NB4 (cell line): ENCODE measurements at regions not wholly inside any gene's neighbourhood (a gene's known extent, or its start where the extent isn't known, plus 50 kb on each side); places are given as distances from the start of the nearest gene placed in this dataset.

Source experiments
- DNase-seq: peaks from one replicate; pipeline ENCODE4 v3.0.0; 2010; ENCODE audit warnings: low read depth
- H3K4me3 ChIP-seq: one replicate; pipeline ENCODE4 v1.5.1; 2011; ENCODE audit warnings: mild to moderate bottlenecking, low read depth, low read length, moderate library complexity
- MYC ChIP-seq: IDR thresholded peaks from 2 replicates; pipeline ENCODE4 v1.6.1; 2011; ENCODE audit warnings: low read depth, low read length
- POLR2A ChIP-seq: IDR thresholded peaks from 2 replicates; pipeline ENCODE4 v1.6.1; 2011; ENCODE audit warnings: mild to moderate bottlenecking; ENCODE audit not compliant: insufficient read length; ENCODE audit errors: extremely low read depth
- TF ChIP-seq, protein P1 (sequence below): IDR thresholded peaks from one replicate; pipeline ENCODE4 v1.5.1; 2012; ENCODE audit warnings: low read depth, low read length
- TF ChIP-seq, protein P2 (sequence below): IDR thresholded peaks from 2 replicates; pipeline ENCODE4 v1.6.1; 2011; ENCODE audit warnings: low read depth, low read length

DNA sequence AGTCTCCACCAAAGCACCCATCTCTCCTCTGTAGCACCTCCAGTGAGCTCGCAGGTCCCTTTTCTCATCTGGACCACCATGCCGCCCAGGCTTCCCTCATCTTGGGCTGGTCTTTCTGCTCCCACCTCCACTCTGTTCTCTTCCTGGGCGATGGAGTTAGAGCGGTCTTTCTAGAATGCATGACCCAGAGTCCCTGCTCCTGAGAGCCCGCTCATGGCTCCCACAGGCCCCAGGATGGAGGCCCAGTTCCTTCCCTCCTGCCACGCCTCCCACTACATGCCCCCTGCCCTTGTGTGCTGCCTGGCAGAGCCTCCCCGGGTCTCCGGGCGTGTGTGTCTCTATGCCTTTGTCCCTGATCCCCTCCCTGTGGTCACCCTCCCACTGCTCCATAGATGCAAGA is 100.7 kb upstream of the RTL1 start:
- no peak for DNase-seq
- H3K4me3 ChIP-seq, result no peak overlapping the region
- TF ChIP-seq, protein P1, sequence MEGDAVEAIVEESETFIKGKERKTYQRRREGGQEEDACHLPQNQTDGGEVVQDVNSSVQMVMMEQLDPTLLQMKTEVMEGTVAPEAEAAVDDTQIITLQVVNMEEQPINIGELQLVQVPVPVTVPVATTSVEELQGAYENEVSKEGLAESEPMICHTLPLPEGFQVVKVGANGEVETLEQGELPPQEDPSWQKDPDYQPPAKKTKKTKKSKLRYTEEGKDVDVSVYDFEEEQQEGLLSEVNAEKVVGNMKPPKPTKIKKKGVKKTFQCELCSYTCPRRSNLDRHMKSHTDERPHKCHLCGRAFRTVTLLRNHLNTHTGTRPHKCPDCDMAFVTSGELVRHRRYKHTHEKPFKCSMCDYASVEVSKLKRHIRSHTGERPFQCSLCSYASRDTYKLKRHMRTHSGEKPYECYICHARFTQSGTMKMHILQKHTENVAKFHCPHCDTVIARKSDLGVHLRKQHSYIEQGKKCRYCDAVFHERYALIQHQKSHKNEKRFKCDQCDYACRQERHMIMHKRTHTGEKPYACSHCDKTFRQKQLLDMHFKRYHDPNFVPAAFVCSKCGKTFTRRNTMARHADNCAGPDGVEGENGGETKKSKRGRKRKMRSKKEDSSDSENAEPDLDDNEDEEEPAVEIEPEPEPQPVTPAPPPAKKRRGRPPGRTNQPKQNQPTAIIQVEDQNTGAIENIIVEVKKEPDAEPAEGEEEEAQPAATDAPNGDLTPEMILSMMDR, result no peak
- TF ChIP-seq, protein P2, sequence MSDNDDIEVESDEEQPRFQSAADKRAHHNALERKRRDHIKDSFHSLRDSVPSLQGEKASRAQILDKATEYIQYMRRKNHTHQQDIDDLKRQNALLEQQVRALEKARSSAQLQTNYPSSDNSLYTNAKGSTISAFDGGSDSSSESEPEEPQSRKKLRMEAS, result no peak
- TF ChIP-seq POLR2A (no peak), MYC (no peak)

DNA sequence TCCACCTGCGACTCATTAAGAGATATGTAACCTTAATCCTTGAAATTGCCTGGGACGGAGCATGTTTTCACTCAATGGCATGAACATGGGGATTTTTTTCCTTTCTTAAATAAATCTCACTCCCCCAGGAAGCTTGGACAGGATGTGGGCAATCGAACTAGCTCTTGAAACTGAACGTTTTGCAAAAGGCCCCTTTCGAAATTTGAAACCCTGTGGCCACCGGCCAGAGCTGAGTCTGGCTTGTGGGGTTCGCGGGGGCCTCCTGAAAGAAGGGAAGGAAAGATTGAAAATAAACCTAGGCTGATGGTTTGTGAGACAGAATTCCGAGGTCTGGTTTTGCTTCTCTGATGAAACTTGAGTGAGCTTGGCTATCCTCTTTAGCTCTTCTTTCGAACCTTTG is 101.4 kb upstream of the RTL1 start:
- DNase-seq, result peak; percentile 62
- TF ChIP-seq, protein P2, result no peak
- TF ChIP-seq POLR2A (no peak), MYC (no peak)
- TF ChIP-seq, protein P1, result no peak
- no peak overlapping the region for H3K4me3 ChIP-seq

DNA sequence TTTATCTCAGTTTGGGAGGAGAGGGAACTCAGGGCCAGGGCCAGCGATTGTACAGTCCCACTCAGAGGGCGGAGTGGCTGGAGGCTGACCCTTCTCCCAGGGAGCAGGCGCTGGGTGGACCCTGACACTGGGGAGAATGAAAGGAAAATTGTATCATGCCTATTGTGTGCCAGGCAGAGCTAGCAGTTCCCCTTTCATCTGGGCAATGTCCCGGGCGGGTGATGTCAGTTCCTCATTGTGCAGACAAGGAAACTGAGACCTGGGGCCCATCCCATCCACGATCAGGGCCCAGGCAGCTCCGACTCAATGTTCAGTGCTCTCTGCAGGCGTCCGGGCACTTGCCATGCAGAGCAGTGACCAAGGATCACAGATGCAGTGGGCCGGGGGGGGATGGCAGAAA is 101.9 kb upstream of the RTL1 start:
- peak; percentile 42 for DNase-seq
- H3K4me3 ChIP-seq, result no peak overlapping the region
- TF ChIP-seq, protein P1, result no peak

DNA sequence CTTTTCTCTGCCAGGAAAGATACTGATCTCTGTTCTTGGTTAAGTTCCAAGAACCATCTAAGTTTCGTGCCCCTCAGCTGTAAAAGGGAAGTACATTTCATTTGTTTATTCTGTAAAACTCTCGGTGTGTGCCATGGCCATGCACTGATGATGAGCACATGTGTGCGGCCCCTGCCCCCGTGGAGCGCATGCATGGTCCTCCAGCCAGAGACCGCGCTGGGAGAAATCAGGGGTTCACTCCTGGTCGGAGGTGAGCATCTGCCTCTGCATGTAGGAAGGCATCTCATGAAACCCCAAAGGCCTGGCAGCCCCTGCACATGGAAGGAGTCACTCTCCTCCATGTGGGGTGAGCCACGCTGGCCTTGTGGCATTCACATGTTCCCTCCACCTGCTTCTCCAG is 102.5 kb upstream of the RTL1 start:
- TF ChIP-seq, protein P2, result peak; percentile 69
- TF ChIP-seq POLR2A (no peak), MYC (peak; percentile 56; the same call in 1 of the 2 replicates)
- TF ChIP-seq, protein P1, result no peak
- no peak overlapping the region for H3K4me3 ChIP-seq
- peak; percentile 36 for DNase-seq

DNA sequence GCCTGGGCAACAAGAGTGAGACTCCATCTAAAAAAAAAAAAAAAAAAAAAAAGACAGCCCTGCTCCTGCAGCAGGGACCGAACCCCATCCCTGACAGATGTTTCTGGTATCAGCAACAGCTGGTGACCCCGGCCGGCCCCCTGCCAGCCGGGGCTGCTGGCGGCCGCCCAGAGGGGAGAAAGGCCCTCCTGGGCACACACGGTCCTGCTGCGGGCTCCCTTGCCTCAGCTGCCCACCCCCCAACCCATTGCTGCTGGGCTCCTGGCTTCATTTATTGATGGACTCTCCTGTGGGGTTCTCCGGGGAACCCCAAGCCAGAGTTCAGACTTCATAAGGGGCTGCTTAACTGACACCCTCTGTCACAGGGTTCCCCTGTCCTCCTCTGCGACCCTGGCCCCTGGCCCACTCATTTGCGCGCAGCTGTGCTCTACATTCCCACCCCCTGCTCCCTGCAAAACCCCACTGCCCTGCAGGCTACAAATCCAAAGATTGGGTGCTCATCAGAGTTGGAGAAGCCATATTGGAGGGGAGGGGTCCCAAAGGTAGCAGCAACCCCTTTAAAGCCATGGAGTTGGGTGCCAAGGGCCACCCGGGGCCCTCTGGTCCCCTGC is 103.6 kb upstream of the RTL1 start:
- DNase-seq, result no peak
- no peak overlapping the region for H3K4me3 ChIP-seq
- no peak for TF ChIP-seq POLR2A
- TF ChIP-seq MYC, result no peak
- TF ChIP-seq, protein P1, result no peak
- TF ChIP-seq, protein P2, result no peak

DNA sequence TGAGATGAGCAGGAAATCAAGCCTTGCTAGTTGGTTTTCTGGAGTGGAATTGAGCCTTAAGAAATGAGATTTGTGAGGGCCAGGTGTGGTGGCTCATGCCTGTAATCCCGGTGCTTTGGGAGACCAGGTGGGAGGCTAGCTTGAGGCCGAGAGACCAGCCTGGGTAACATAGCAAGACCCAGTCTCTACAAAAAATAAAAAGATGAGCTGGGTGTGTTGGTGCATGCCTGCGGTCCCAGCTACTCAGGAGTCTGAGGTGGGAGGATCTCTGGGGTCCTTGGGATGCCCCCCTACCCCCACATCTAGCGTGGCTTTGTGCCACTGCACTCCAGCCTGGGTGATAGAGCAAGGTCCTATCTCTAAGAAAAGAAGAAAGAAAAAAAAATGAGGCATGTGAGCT is 104.2 kb upstream of the RTL1 start:
- no peak for DNase-seq
- no peak overlapping the region for H3K4me3 ChIP-seq
- no peak for TF ChIP-seq POLR2A
- no peak for TF ChIP-seq MYC
- TF ChIP-seq, protein P1, result no peak
- TF ChIP-seq, protein P2, result no peak
